K562 (cell line): ENCODE measurements at regions not wholly inside any gene's neighbourhood (a gene's known extent, or its start where the extent isn't known, plus 50 kb on each side); places are given as distances from the start of the nearest gene placed in this dataset.

Experiments
- BHLHE40 ChIP-seq: IDR thresholded peaks from 2 replicates; pipeline ENCODE4 v1.6.1; 2011; ENCODE audit warnings: low read length, improper control_type of control experiment
- CBFA2T3 ChIP-seq: fragments of 450-650 bp; IDR thresholded peaks from 2 replicates; pipeline ENCODE4 v1.6.1; 2017
- HDAC1 ChIP-seq, 2 experiments: fragments of 450-650 bp; IDR thresholded peaks; 2 replicates each; pipeline ENCODE4 v1.6.1; 2016 to 2017; ENCODE audit warnings: inconsistent platforms in 1 of 2, mild to moderate bottlenecking in 1 of 2, moderate library complexity in 1 of 2
- NCOA2 ChIP-seq, 2 experiments: fragments of 450-650 bp; IDR thresholded peaks; 2 replicates each; pipeline ENCODE4 v1.6.1; 2018; ENCODE audit warnings: mild to moderate bottlenecking in 2 of 2, moderate library complexity in 1 of 2; ENCODE audit not compliant: partially characterized antibody in 2 of 2
- RAD51 ChIP-seq: fragments of 450-650 bp; IDR thresholded peaks from 2 replicates; pipeline ENCODE4 v1.7.1; 2016; ENCODE audit warnings: low read depth, mild to moderate bottlenecking, borderline replicate concordance
- SMAD4 ChIP-seq: fragments of 250-450 bp; sonication (Bioruptor Pico); conservative IDR thresholded peaks from 2 replicates; pipeline ENCODE4 v1.8.0; 2021; ENCODE audit warnings: inconsistent platforms, mild to moderate bottlenecking, moderate library complexity
- TEAD1 ChIP-seq, 2 experiments: fragments of 450-650 bp in 1 of 2; sonication (generic) in 1 of 2; formaldehyde crosslinking; IDR thresholded peaks; 2 replicates each; pipeline versions ENCODE4 v1.4.0 to v1.8.0; 2020 to 2022; ENCODE audit warnings: mild to moderate bottlenecking in 2 of 2, missing genetic modification reagents in 1 of 2
- TOE1 ChIP-seq, 2 experiments: fragments of 450-650 bp in 1 of 2; sonication (generic) in 1 of 2; formaldehyde crosslinking in 1 of 2; IDR thresholded peaks; 2 replicates each; pipeline versions ENCODE4 v1.7.1 to v1.8.0; 2016 to 2022; ENCODE audit warnings: borderline replicate concordance in 2 of 2, mild to moderate bottlenecking in 2 of 2, antibody characterized with exemption in 1 of 2, inconsistent platforms in 1 of 2, low read depth in 1 of 2, missing genetic modification reagents in 1 of 2, moderate library complexity in 1 of 2
- XRCC5 ChIP-seq: fragments of 200-400 bp; formaldehyde crosslinking; IDR thresholded peaks from 2 replicates; pipeline ENCODE4 v1.6.1; 2017; ENCODE audit warnings: low read depth, mild to moderate bottlenecking, low read length
- ZNF324 ChIP-seq: fragments of 250-450 bp; sonication (Bioruptor Pico); IDR thresholded peaks from 2 replicates; pipeline ENCODE4 v1.4.0; 2020; ENCODE audit warnings: mild to moderate bottlenecking
- ZNF586 ChIP-seq: fragments of 450-650 bp; formaldehyde crosslinking; conservative IDR thresholded peaks from 2 replicates; pipeline ENCODE4 v1.4.0; 2020; ENCODE audit warnings: mild to moderate bottlenecking, moderate library complexity
- TF ChIP-seq, protein P1 (sequence below): fragments of 450-650 bp; IDR thresholded peaks from 2 replicates; pipeline ENCODE4 v1.6.1; 2016; ENCODE audit warnings: mild to moderate bottlenecking, moderate library complexity
- TF ChIP-seq, protein P2 (sequence below): sonication (generic); formaldehyde crosslinking; IDR thresholded peaks from 2 replicates; pipeline ENCODE4 v1.8.0; 2022; ENCODE audit warnings: missing genetic modification reagents, mild to moderate bottlenecking, borderline replicate concordance
- TF ChIP-seq, protein P3 (sequence below): sonication (generic); formaldehyde crosslinking; IDR thresholded peaks from 2 replicates; pipeline ENCODE4 v1.5.0; 2020; ENCODE audit warnings: missing genetic modification reagents

DNA sequence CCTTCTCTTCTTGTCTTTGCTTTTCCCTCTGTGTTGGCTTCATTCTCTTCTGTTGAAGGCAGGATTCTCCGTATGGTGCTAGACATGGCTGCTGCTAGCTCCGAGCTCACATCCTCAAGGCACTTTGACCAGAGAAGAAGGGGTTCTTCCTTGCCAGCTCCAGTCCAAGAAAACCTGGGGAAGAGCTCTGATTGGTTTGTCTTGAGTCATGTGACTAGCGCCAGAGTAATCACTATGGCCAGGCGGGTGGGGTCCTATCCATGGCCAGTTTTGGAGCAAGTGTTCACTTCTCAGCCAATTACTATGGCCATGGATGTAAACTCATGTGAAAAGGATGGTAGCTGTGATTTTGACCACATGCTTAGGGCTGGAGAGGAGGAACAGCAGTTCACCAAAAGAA lies 74.2 kb downstream of the CT47B1 start (continued):
- TF ChIP-seq, protein P1, sequence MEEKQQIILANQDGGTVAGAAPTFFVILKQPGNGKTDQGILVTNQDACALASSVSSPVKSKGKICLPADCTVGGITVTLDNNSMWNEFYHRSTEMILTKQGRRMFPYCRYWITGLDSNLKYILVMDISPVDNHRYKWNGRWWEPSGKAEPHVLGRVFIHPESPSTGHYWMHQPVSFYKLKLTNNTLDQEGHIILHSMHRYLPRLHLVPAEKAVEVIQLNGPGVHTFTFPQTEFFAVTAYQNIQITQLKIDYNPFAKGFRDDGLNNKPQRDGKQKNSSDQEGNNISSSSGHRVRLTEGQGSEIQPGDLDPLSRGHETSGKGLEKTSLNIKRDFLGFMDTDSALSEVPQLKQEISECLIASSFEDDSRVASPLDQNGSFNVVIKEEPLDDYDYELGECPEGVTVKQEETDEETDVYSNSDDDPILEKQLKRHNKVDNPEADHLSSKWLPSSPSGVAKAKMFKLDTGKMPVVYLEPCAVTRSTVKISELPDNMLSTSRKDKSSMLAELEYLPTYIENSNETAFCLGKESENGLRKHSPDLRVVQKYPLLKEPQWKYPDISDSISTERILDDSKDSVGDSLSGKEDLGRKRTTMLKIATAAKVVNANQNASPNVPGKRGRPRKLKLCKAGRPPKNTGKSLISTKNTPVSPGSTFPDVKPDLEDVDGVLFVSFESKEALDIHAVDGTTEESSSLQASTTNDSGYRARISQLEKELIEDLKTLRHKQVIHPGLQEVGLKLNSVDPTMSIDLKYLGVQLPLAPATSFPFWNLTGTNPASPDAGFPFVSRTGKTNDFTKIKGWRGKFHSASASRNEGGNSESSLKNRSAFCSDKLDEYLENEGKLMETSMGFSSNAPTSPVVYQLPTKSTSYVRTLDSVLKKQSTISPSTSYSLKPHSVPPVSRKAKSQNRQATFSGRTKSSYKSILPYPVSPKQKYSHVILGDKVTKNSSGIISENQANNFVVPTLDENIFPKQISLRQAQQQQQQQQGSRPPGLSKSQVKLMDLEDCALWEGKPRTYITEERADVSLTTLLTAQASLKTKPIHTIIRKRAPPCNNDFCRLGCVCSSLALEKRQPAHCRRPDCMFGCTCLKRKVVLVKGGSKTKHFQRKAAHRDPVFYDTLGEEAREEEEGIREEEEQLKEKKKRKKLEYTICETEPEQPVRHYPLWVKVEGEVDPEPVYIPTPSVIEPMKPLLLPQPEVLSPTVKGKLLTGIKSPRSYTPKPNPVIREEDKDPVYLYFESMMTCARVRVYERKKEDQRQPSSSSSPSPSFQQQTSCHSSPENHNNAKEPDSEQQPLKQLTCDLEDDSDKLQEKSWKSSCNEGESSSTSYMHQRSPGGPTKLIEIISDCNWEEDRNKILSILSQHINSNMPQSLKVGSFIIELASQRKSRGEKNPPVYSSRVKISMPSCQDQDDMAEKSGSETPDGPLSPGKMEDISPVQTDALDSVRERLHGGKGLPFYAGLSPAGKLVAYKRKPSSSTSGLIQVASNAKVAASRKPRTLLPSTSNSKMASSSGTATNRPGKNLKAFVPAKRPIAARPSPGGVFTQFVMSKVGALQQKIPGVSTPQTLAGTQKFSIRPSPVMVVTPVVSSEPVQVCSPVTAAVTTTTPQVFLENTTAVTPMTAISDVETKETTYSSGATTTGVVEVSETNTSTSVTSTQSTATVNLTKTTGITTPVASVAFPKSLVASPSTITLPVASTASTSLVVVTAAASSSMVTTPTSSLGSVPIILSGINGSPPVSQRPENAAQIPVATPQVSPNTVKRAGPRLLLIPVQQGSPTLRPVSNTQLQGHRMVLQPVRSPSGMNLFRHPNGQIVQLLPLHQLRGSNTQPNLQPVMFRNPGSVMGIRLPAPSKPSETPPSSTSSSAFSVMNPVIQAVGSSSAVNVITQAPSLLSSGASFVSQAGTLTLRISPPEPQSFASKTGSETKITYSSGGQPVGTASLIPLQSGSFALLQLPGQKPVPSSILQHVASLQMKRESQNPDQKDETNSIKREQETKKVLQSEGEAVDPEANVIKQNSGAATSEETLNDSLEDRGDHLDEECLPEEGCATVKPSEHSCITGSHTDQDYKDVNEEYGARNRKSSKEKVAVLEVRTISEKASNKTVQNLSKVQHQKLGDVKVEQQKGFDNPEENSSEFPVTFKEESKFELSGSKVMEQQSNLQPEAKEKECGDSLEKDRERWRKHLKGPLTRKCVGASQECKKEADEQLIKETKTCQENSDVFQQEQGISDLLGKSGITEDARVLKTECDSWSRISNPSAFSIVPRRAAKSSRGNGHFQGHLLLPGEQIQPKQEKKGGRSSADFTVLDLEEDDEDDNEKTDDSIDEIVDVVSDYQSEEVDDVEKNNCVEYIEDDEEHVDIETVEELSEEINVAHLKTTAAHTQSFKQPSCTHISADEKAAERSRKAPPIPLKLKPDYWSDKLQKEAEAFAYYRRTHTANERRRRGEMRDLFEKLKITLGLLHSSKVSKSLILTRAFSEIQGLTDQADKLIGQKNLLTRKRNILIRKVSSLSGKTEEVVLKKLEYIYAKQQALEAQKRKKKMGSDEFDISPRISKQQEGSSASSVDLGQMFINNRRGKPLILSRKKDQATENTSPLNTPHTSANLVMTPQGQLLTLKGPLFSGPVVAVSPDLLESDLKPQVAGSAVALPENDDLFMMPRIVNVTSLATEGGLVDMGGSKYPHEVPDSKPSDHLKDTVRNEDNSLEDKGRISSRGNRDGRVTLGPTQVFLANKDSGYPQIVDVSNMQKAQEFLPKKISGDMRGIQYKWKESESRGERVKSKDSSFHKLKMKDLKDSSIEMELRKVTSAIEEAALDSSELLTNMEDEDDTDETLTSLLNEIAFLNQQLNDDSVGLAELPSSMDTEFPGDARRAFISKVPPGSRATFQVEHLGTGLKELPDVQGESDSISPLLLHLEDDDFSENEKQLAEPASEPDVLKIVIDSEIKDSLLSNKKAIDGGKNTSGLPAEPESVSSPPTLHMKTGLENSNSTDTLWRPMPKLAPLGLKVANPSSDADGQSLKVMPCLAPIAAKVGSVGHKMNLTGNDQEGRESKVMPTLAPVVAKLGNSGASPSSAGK = no peak
- no peak for TF ChIP-seq BHLHE40
- TF ChIP-seq, protein P2, sequence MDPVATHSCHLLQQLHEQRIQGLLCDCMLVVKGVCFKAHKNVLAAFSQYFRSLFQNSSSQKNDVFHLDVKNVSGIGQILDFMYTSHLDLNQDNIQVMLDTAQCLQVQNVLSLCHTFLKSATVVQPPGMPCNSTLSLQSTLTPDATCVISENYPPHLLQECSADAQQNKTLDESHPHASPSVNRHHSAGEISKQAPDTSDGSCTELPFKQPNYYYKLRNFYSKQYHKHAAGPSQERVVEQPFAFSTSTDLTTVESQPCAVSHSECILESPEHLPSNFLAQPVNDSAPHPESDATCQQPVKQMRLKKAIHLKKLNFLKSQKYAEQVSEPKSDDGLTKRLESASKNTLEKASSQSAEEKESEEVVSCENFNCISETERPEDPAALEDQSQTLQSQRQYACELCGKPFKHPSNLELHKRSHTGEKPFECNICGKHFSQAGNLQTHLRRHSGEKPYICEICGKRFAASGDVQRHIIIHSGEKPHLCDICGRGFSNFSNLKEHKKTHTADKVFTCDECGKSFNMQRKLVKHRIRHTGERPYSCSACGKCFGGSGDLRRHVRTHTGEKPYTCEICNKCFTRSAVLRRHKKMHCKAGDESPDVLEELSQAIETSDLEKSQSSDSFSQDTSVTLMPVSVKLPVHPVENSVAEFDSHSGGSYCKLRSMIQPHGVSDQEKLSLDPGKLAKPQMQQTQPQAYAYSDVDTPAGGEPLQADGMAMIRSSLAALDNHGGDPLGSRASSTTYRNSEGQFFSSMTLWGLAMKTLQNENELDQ (CRISPR knock-in tag) = no peak
- TF ChIP-seq HDAC1 (IDR thresholded peaks at IDR 0.05) = no peak
- TF ChIP-seq RAD51 = 0 out of 2 replicates have a peak, but pooled peaks have one; percentile 21
- 0 out of 2 replicates have a peak, but pooled peaks have one; percentile 29 for TF ChIP-seq TOE1 (IDR thresholded peaks at IDR 0.05; ENCODE audit: borderline replicate concordance)
- TF ChIP-seq TOE1 (CRISPR knock-in tag; IDR thresholded peaks at IDR 0.05; ENCODE audit: borderline replicate concordance, low read depth) = no peak
- no peak for TF ChIP-seq NCOA2 (IDR thresholded peaks at IDR 0.05; ENCODE audit: partially characterized antibody in 2 of 2)
- TF ChIP-seq TEAD1 (CRISPR knock-in tag; IDR thresholded peaks at IDR 0.05) = no peak
- TF ChIP-seq CBFA2T3 = no peak
- no peak for TF ChIP-seq ZNF586 (CRISPR knock-in tag)
- TF ChIP-seq, protein P3, sequence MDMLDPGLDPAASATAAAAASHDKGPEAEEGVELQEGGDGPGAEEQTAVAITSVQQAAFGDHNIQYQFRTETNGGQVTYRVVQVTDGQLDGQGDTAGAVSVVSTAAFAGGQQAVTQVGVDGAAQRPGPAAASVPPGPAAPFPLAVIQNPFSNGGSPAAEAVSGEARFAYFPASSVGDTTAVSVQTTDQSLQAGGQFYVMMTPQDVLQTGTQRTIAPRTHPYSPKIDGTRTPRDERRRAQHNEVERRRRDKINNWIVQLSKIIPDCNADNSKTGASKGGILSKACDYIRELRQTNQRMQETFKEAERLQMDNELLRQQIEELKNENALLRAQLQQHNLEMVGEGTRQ = peak; percentile 44; the same call in 1 of the 2 replicates
- no peak for TF ChIP-seq SMAD4
- TF ChIP-seq XRCC5 = no peak
- TF ChIP-seq ZNF324 = no peak
